NCI-H2227 (cell line): ENCODE measurements at regions not wholly inside any gene's neighbourhood (a gene's known extent, or its start where the extent isn't known, plus 50 kb on each side); places are given as distances from the start of the nearest gene placed in this dataset.

Experiments
- DNase-seq: peaks from one replicate; lab custom pipeline; 2025; ENCODE audit not compliant: unreplicated experiment; lab: John Stamatoyannopoulos, UW

DNA sequence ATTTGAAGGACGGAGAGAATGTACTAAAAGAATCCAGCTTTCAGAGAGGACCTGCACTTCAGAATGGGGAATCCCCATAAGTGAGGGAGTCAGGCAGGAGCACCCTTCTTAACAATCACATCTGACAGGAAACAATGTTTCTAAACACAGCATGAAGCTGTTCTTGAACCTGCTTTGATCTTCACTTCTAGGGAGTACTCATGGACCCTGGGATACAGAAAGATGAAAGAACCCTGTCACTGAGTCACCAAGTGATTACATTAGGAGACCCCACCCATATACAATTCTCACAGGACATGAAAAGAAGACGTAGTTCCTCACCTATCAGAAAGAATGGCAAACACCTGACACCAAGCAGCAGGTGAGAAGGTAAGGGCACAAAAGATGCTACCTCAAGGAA, 296.9 kb upstream of the ZC3H12C start:
- no peak for DNase-seq

DNA sequence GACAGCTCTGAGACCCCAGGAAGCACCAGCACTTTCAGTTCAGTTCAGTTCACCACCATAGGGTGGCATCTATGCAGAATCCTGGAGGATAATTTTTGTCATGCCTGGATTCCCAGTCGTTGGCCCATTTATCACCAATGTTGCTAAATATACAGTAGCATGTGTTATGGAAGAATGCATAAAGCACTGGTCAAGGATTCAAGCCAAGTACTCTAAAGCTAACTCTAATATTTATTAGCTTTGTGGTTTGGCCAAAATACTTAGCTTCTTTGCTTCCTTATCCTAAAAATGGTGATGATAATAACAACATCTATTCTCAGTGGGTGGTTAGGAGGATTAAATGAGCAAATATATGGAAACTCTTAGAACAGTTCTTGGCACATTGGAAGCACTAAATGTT, 294.7 kb upstream of the ZC3H12C start:
- DNase-seq = no peak

DNA sequence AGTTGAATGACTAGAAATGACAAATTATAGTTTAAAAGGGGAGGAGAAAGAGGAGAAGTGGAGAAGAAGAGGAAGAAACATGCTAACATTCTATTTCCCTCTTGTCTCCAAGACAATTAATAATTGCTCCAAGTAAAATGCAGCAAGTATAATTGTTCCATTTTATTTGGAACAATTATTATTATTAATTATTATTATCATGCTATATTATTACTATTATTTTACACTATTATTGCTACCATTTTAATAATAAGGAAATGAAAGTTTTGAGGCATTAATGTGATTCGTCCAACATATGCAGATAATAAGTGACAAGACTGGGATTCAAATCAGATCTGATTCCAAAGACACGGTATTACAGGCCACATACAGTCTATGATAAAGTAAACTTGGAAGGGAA, 293.6 kb upstream of the ZC3H12C start:
- DNase-seq = no peak

DNA sequence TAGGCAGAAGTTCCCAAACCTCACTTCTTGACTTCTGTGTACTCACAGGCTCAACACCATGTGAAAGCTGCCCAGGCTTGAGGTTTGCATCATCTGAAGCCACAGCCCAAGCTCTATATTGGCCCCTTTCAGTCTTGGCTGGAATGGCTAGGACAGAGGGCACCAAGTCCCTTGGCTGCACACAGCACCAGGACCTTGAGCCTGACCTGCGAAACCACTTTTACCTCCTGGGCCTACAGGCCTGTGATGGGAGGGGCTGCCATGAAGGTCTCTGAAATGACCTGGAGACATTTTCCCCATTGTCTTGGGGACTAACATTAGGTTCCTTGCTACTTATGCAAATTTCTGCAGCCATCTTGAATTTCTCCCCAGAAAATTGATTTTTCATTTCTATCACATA, 288.3 kb upstream of the ZC3H12C start:
- no peak for DNase-seq

DNA sequence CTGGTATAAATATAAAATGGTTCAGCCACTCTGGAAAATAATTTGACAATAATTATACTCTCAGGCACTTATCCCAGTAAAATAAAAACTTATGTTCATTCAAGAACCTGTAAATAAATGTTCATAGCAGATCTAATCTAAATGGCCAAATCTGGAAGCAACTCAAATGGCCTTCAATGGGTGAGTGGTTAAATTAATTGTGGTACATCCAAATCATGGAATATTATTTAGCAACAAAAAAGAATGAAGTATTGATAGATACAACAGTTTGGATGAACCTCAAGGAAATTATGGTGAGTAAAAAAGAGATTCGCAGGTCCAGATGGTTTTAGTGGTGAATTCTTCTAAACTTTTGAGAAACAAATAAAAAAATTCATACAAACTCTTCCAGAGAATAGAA, 287.0 kb upstream of the ZC3H12C start:
- no peak for DNase-seq

DNA sequence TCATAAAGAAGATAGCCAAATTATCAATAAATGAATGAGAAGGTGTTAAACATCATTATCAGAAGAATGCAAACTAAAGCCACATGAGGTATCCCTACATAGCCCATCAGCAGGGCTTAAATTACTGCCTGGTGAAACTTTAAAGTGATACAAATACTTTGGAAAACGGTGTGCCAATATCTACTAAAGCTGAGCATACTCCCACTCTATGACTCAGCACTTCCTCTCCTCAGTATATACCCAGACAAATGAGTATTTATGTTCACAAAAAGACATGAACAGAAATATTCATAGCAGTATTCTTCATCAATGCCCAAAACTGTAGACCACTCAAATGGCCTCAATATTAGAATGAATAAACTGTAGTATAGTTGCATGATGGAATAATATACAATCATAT, 284.6 kb upstream of the ZC3H12C start:
- no peak for DNase-seq

DNA sequence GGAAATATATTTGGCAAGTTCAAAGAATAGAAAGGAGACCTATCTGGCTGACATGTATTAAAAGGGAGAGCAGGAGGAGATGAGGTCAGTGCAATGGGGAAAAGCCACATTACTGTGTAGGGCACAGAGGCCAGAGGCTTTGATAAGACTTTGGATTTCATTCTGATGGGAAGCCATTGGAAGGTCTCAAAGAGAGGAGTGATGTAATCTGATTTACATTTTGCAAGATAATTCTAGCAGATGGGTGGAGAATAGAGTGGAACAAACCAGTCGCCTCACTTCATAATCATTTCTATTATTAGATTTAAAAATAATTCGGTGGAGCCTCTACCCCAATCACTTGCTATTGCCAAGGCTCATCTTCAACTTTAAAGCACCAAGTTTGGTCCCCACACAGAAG, 278.4 kb upstream of the ZC3H12C start:
- no peak for DNase-seq

DNA sequence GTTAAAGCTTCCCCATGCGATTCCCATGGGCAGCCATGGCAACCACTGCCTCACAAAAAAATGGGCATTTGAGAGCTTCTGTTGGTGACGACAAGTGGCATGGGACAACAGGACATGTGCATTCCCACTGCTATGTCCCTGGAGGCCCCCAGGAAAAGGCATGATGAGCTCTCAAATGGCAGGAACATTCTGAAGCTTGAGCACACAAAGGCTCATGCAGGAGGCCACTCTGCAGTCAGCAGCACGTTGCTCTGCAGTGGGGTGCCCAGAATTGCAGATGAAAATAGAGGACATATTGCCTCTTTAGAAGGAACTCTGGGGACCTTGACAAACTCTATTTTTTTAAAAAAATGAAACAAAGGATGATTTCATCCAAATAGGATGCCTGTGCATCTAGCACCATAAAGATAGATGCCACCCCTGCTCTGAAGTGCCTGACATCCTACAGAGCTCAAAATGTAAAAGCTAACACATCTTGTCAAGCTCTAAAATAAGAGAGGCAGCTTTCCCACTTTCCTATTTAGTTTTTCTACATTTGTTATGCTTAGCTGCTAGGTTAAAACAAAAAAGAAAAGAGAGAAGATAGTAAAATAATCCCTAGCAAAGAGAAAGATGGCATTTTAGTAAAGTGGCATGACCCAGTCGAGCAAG, 277.6 kb upstream of the ZC3H12C start:
- no peak for DNase-seq

DNA sequence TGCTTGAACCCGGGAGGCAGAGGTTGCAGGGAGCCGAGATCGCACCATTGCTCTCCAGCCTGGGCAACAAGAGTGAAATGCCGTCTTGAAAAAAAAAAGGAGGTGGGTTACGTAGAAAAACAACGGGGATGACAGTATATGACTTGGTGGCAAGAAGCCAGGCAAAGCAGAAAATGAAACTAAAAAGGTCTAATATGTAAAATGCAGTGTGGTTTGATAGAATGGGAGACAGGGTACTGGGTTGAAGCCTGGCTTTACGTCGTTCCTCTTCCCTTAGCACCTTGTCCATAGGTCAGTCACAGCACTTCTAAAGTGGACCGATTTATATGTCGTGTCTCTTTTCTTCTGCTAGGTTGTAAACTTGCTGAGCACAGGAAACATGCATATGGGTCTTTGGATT, 274.9 kb upstream of the ZC3H12C start:
- DNase-seq = no peak

DNA sequence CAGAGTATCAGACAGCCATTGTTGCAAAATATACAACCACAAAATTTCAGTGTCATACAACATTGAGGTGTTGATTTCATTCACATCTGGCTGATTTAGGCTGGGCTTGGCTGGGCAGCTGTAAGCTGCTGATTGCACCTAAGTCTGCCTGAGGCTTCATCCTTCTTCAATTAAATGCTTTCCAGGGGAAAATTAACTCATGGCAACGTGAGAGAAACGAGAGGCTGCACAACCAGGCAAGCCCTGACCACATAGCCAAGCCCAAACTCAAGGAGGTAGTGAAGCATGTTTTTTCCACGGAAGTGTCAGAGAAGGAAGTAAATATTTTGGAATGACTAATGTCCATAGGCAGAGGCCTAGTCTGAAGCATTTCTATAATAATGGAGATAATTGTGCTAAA, 273.8 kb upstream of the ZC3H12C start:
- no peak for DNase-seq

DNA sequence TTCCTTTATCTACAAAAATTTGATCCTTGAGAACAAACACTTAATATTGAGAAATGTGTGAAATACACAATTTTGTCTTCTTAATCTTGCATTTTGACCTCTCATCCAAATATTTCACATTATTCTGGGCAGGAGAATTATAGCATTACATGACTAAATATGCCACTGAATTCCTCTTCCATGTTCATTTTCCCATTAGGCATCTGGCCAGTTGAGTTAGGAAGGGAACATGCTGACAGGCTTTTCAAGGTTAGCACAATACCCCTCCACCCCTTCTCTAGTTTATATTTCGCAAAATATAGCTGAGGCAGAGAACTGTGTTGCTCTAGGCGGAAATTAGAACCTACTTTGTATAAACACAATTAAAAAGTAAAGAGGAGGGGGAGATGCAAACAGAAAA, 271.7 kb upstream of the ZC3H12C start:
- DNase-seq = no peak

DNA sequence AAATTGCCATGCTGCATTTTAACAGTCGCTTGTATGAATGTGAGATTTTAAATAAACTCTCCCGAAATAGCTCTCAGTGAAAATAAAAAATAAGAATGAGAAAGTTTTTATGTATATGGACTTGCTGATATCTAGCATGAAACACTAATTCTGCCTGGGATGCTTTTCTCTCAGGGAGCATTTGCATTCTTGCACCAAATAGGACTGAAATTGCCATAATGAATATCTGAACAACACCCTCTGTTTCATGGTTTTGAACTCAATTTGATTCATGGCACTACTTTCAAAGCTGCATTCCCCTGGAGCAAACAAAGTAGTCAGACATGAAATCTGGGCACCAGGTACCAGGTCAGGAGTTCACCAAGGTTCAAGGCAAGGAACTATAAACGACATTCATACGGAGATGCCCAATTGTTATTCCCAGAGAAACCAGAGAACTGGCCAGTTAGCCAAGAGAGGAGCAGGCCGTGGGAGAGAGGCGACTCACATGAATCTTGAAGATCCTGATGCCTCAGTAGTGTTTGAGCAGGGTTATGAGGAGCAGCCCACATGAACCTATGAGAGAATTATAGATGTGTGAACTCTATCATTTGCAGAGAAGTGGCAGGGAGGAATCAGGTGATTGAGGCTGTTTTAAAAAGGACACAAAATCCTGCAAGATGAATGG, 270.6 kb upstream of the ZC3H12C start:
- DNase-seq = no peak

DNA sequence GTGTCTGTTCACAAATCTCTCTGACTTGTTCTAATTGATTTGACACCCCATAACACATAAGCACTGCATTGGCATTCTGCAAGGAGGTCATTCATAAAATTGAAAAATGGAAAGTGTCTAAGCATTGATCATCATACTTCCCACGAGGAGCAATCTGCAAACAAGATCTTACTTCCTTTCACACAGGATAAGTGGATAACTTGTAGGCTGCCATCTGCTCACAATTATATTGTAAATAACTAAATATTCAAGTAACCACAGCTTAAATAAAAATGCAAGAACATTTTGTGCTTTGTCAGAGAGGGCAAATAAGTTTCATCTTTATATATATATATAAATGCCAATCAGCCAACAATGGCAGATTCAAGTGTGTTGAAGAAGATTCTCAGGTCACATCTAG, 264.8 kb upstream of the ZC3H12C start:
- no peak for DNase-seq

DNA sequence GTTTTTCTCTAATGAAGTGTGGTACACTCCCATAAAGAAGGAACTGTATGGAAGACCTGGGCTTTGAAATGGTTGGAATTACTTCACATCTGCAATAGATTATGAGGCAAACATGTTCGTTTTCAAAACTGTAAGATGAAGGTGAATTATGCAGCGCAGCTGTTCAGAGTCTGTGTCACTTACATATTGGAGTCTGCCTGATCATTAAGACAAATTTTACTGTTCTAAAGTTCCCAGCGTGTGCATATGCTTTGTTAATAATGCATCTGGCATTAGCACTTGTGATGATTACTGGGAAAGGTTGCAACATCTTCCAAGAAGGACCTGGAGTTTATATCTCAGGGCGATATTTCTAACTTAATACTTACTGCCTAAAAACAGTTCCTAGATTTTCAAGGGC, 255.2 kb upstream of the ZC3H12C start:
- DNase-seq = no peak

DNA sequence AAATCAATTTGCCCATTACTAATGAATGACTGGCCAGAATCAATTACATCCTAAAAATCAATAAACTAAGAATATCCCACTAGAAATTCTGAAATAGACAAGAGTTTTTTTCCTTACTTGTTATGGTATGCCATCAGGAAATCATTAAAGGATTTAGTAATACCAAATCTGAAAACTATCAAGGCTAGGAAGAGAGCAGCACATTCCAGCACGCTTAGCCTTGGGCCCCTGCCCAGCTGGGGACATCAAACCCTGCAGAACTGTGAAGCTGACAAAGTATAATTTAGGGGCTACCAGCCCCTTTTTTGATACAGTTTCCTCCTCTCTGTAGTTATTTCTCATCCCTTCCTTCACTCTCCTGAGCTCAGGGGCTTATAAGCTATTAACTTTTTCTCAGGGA, 247.8 kb upstream of the ZC3H12C start:
- DNase-seq = no peak

DNA sequence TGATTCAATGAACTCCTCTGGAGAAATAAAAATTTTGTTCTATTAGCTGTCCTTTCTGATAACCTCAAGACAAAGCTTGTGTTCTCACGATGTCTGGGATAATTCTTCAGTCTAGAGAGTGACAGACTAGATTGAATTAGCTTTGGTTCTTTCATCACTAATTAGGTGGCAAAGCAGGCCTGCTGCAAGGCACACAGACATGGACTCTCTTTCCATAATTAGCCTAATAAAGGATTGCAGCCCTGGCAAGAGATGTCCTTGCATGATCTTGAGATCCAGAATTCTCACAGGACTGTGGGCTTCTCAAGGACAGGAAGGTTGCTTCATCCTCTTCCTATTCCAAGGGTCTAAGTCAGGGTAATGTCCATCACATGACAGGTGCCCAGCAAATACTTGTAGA, 245.6 kb upstream of the ZC3H12C start:
- no peak for DNase-seq

DNA sequence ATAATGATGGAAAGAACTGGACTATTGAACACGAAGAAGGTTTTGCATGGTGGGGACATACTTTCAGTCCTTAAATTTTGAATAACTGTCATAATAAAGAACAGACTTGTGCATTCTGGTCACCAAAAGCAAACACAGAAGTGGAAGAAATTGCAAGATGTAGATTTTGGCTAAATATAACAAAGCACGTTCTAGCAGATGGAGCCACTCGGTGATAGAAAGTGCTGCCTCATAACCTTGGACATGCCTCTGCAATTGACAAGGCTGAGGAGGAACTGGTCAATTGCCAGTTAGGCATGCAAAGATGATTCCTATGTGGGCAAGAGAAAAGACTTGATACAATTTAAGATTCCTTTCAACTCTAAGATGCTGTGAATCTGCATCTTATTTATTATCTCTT, 244.1 kb upstream of the ZC3H12C start:
- DNase-seq = no peak

DNA sequence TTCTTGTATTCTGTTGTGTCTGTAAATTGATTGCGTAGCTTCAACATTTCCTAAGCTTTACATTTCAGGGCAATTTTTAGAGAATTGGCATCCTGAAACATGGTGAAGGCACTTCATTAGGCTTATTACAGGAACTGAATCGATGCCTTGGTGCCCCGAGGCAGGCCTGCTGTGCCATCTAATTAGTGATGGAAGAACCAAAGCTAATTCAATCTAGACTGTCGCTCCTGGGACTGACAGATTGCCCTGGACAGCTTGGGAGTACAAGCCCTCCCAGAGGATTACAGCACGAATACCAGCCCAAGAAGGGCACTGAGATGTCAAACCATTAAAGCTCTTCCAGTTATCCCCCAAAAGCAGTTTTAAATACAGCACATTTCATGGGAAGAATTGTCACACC, 243.2 kb upstream of the ZC3H12C start:
- DNase-seq = no peak

DNA sequence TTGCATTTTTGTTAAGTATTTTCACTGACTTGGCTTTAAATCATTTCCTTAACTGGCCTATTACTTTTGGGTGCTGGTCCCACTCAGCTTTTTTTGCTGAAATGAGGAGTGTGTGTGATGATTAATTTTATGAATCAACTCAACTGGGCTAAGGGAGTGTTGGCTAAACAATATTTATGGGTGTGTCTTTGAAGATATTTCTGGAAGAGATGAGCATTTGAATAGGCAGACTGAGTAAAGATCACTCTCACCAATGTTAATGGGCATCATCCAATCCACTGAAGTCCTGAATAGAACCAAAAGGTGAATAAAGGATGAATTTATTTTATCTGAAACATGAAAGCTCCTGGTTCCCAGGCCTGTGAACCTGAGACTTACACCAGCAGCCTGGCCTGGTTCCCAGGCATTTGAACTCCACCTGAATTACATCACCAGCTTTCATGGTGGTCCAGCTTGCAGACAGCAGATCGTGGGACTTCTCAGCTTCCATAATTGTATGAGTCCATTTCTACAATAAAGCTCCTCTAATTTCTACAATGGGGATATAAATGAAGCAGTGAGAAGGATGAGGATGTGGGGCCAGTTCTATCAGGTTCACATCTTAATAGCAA, 241.3 kb upstream of the ZC3H12C start:
- no peak for DNase-seq

DNA sequence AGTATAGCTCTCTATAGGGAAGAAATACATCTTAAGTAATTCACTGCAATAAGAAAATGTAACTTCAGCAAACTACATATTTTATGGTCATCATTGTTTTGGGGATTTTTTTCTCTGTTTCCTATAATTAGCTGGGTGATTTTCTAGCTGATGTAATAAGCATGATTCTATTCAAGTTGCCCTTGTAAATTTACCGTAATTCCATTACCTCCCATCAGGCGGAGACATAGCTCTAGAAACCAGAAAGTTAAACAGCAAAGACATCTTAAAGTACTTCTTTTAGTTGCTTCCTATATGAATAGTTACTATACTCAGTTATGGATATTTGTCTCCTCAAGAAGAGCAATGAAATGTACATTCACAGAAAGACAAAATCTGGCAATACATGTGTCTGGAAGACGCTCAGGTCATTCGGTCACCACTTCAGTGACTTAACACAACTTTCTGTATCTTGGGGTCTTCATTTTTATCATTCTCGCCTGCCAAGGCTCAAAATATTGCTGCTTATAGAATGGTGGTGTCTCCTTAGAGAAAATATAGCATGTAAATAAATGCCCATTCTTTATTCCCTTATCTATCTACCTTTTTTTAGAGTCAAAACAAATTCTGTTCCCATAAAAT, 239.9 kb upstream of the ZC3H12C start:
- no peak for DNase-seq

DNA sequence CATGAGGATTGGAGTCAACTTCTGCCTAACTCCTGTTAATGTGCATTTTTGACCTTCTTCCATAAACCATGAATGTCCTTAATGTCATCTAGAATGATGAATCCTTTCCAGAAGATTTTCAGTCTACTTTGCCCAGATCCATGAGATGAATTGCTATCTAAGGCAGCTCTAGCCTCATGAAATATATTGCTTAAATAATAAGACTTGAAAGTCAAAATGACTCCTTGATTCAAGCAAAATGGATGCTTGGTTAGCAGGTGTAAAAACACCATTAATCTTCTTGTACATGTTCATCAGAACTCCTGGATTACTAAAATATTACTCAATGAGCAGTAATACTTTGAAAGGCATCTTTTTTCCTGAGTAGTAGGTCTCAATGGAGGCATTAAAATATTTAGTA, 238.5 kb upstream of the ZC3H12C start:
- no peak for DNase-seq

DNA sequence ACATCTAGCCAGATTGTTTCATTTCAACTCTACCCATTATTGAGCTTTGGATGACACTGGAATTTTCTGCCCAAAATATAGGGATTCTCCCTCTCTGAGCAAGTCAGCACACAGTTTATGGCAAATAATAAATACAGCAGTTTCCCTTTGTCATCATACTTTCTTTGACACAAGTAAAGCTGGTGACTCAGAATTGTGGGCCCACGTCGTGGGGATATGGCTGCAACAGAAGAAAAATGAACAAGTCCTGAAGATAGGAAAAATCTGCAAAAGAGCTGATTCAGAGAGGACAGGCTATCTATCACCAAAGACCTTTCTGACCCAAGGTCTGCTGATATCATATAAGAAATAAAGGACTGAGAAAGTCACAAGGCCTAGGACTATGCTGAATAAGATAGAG, 236.3 kb upstream of the ZC3H12C start:
- DNase-seq = no peak
